ENCODE measurements at regions not wholly inside any gene's neighbourhood (a gene's known extent, or its start where the extent isn't known, plus 50 kb on each side); places are given as distances from the start of the nearest gene placed in this dataset.
"Not testable (repeated sequence)": the region's sequence is repeated elsewhere in the genome, so short reads cannot be mapped to it uniquely, and the experiment has no call there.

DNA sequence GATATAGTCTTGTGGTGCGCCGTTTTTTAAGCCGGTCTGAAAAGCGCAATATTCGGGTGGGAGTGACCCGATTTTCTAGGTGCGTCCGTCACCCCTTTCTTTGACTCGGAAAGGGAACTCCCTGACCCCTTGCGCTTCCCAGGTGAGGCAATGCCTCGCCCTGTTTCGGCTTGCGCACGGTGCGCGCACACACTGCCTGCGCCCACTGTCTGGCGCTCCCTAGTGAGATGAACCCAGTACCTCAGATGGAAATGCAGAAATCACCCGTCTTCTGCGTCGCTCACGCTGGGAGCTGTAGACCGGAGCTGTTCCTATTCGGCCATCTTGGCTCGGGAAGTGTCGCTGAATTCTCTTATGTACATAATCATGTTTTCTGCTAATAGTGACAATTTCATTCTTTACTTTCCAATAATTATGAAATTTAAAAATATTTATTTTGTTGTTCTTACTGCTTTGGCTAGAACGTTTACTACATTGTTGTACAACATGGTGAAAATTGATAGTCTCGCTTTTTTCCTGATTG is 61.2 kb upstream of the MINDY3 start:
- DNase-seq = not testable (repeated sequence)

DNA sequence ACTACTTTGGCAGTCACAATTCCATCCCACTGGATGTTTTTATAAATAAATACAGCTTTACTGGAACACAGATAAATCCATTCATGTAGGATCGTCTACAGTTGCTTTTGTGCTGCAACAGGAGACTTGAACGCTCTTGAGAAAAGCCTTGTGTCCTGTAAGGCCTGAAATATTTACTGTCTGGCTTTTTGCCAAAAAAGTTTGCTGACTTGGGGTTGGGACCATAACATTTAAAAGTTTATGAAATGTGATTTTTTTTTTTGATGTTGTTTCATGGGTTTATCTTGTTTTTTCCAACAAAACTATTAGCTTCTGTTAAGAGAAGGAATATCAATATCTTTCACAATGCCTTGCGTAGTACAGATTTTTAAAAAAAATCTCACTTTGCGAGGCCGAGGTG is 71.1 kb upstream of the MINDY3 start:
- no peak for DNase-seq

DNA sequence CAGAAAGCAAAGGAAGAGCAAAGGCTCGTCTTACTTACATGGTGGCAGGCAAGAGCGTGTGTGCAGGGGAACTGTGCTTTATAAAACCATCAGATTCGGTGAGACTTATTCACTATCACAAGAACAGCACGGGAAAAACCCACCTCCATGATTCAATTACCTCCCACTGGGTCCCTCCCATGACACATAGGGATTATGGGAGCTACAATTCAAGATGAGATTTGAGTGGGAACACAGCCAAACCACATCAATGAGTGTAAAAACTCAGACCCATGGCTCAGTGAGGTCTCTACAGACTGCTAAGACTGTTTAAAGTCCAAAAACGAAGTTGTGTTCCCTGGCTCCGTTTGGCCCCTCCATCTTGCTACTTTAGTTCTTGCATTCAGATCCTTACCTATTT is 79.2 kb upstream of the MINDY3 start:
- not testable (repeated sequence) for DNase-seq

DNA sequence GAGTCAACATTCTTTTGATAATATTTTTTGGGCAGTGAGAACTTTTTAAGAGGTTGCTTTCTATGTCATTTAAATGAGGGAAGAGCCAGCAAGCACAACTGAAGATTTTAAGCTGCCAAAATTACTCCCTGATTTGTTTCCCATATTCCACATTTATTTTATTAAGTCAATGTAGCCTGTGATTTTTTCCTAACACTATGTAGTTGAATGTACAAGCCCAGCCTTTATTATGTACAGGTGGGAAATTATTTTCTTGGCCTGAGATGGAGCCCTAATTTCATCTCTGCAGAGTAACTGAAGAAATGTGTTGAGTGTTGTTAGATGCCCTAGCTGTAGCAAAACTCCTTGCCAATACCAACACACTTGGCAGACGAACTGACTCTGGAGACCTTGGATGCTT is 83.1 kb upstream of the MINDY3 start:
- DNase-seq = no peak

DNA sequence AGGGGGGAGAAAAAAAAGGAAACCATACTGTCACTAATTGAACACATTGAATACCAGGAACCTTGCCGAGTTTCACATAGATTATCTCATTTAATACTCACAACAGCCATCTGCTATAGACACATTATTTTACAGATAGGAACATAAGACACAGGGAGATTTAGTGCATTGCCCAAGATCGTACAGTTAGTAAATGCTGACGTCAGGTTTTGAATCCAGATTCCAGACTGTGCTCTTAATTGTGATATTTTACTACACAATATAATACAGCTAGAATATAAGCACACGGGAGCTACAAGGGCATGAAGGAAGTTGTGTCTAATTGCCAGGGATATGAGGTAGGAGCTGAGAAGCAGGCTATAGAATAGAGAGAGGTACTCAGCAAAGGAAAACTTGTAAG is 93.9 kb upstream of the MINDY3 start:
- no peak for DNase-seq

DNA sequence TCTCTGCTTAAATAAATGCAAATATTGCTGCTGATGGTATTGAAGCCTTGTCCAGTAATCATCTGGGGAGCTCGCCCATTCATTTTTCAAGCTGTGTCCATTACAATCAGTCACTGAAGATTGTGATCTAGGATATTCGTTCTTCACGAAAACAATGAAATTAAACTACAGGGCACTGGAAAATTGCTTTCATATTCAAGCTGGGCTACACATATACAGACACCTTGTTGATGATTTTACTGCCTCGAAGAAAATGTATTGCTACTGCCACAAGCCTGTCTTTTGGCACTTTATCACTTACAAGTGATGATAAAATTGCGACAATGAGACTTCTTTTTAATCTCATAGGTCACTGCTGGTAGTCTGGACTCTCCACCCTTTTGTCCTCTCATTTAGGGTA is 100.0 kb upstream of the MINDY3 start:
- no peak for DNase-seq

DNA sequence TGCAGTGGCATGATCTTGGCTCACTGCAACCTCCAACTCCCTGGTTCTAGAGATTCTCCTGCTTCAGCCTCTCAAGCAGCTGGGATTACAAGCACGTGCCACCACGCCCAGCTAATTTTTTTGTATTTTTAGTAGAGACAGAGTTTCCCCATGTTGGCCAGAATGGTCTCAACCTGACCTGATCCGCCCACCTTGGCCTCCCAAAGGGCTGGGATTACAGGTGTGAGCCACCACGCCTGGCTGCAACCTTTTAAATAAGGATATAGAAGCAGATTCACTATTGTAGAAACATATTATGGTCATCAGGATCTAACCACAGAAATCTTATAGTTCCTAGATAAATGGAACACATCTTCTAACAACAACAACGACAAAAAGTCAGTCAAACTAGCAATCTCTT is 112.4 kb upstream of the MINDY3 start:
- not testable (repeated sequence) for DNase-seq

DNA sequence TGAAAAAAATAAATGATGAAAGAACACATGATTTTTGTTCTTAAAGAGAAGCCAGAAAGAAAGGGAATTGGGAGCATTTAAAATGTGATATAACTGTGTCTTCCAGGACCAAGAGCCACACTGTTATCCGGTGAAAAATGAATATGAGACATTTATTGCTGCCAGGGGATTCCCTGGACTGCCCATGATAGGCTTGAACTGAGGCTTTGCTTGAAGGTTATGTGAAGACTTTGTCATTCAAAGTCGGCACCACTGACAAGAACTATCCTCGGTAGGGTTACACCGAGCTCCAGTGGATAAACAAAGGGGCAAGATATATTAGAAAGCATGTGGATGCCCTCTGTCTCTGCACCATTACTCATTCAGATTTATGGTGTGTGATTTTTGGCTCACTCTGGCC is 125.4 kb upstream of the MINDY3 start:
- DNase-seq = no peak

DNA sequence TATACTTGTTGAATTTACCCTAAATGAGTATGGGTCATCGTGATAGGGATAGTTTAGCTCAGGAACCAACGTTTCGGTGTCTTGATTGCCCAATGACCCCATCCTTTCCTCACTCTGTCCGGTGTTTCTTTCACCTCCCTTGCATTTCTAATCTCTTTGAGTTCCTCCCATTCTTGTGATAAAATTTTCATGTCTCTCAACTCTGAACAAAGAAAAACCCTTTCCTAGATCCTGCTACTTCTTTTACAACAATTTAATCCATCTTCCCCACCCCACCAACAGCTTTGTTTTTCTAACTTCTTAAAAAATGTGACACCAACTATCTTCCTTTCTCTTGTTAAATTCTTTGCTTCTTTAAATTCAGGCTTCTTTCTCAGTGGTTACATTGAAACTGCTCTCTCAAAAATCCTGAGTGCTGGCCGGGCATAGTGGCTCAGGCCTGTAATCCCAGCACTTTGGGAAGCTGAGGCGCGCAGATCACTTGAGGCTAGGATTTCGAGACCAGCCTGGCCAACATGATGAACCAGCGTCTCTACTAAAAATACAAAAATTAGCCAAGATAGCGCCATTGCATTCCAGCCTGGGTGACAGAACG is 130.3 kb upstream of the MINDY3 start:
- no peak for DNase-seq

DNA sequence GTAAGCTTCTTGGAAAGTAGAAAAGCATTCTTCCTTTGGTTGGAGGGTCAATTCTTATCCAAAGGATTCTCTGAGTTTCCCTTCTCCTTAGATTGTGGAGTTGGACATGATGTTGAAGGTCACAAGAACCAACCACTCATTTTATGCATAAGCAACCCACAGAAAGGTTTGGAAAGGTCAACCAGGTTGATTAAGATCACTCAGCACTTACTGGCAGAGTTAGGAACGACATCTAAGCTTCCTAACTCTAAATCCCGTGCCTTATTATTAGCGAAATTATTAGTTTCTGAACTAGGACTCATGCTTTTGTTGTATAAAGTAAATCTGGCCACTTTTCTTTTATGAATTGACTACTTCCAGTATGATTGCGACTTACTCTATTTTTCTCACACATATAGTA is 137.0 kb upstream of the MINDY3 start:
- no peak for DNase-seq

DNA sequence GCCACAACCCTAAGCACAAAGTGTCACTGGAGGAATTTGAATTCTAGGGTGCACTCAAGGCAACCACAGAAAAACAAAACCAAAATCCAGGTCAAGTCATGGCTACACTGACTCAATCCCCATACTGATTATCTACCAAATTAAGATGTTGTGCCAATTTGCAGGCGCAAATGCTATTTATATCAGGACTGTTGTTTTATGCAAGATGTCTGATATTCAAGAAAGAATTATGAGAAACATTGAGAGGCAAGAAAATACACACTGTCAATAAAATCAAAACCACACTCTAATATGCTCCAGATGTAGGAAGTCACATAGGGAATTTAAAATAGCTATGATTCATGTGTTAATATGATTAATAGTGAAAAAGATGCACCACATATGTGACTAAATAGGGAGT is 141.3 kb upstream of the MINDY3 start:
- DNase-seq = no peak

DNA sequence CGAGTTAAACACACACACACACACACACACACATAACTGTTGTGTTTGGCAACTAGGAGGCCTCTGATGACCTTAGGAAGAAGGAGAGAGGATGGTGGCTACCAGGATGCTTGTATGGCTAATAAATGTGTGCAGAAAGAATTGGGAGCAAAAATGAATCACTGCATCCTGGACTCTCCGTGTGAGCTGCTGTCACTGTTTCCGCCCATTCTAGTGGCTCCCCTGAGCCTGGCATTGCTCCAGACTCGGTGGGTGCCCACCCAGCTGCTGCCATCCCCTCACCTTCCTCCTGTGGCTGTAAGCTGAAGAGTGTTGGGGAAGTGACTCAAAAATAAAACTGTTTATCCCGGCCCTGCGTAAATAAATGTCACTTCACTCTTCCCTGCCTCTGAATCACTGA is 149.5 kb upstream of the MINDY3 start:
- DNase-seq = no peak

DNA sequence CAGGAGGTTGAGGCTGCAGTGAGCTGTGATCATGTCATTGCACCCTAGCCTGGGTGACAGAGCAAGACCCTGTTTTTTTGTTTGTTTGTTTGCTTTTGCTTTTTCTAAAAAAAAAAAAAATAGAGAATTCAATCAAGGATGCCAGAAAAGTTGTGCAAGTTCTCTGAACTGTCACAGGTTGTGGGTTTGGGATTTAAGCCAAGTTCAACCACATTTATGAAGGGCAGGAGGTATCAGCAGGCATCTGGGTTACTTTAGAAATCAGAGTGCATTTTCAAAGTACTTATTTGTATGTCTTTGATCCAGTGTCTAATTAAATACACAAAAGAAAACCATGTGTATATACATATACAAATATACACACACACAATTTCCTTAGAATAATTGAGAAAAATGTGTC is 151.2 kb upstream of the MINDY3 start:
- no peak for DNase-seq

DNA sequence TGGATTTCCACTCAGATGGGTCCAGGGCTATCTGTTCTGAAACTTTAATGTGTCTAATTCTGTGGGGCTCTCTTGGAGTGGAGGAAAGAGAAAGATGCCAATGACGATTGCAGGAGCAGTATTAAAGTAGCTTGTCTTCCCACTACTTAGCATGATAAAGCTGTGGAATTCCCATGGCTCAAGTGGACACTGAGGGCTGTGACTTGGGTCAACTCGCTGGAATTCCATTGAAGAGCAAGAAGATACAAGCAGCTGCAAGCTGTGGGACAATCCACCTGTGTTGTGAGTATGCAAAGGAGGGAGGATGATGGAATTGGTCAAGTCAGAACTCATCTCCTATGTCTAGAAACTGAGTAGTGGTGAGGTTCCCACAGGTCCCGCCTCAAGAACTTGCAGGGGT is 154.2 kb upstream of the MINDY3 start:
- DNase-seq = no peak

DNA sequence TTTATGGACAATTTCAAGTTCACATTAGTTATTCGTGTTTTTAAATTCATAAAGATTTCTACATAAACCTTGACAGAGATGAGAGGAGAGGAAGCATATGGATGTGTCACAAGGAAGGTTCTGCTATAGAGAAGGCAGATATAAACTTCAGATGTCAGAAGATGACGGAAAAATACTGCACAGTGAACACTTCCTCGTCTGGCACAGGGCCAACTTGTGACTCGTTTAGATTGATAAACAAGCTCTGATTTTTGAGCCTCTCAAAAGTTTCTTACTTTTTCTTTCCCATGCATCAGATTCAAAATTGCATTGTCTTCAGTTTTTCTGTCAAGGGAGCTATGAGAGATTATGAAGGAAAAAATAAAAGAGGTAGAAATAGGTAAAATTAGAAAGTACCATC is 156.4 kb upstream of the MINDY3 start:
- no peak for DNase-seq

DNA sequence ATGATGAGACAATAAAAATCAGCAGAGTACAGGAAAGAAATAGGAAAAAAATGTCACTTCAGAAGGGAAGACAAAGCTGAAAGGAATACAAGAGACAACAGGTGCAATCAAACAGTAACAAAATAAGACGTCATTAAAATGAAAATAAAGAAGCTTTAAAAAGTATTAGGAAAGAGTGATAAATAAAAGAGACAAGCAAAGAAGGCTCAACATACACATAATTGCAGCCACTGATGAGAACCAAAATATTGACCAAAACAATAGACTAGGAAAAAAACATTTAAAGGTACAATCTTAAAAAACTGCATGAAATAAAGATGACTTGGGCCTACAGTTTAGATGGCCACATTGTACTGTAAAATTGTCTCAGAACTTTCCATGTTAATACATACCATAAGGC is 160.5 kb upstream of the MINDY3 start:
- DNase-seq = no peak

DNA sequence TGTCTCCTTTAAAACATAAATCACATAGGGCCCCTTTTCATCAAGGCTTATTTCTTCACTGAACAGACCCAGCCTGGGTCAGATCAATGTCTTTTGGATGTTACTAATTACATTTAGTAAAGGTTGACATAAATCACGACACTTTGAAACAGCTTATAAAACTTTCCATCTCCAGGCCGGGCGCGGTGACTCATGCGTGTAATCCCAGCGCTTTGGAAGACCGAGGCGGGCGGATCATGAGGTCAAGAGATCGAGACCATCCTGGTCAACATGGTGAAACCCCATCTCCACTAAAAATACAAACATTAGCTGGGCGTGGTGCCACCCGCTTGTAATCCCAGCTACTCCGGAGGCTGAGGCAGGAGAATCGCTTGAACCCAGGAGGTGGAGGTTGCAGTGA is 166.5 kb upstream of the MINDY3 start:
- DNase-seq = not testable (repeated sequence)

DNA sequence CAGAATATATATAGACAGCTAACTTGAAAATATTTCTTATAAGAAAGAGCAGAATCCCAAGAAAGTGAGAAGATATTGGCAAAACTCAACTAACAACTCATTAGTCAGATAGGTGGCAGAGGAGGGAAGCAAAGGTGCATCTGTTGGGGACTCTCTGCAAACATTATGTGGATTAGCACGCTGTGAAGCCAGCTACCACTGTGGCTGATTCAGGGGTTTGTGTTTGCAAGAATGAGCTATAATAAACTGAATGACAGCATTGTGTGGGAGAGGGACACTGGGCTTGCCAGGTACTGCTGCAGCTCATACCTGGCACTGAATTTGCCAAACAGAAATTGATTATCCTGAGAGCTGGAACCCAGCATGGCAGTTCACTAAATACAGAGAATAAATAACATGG is 170.3 kb upstream of the MINDY3 start:
- DNase-seq = no peak

DNA sequence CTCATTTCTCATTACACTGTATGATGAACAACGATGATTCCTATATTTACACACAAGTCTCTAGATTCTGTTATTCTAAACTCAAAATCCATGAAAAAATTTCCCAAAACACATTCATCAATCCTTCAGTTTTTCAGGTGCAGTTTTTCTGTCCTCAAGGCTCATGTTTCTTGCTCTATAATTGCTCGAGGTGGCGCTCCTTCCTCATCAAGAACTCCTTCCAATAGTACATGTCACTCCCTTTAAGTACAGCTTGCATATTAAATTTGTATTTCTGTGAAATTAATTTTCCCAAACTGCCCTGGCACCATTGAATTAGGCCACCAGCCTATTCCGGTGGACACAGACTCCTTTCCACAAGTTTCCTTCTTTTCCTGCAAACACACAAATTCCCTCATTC is 188.7 kb upstream of the MINDY3 start:
- no peak for DNase-seq

DNA sequence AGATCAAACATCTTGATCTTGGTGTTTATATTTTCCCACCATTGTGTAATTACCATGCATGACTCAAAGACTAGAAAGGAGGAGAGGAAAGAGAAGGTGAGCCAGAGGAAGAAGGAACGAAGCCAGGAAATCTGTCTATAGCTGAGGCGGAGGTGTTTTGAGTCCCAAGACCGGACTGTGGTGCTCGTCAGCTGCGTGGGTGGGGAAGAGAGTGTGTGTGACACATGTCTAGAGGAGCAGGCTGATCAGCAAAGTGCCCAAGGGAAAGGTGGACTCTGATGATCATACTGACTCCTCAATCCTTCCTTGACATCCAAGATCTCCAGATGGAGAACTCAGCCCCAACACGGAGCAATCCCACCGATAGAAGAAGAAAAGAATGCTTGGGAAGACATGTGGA is 189.5 kb upstream of the MINDY3 start:
- DNase-seq = no peak

DNA sequence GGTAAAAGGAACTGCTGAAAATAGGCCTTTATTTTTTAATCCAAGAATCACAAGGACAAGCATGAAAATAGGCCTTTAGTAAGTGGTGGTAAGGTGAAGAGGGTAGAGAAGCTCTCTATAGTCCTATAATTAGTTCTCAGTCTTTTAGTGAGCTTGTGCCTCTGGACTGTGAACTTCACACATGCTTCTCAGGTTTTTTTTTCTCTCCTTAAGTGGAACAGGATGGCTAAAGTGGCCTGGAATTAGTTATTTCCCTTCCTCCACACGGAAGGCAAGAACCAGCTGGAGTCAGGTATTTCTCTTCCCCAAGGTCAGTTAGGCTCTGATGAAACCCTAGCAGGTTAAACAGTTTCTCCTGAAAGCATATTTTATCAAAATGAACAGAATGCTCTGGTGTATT is 203.0 kb upstream of the MINDY3 start:
- DNase-seq = no peak

DNA sequence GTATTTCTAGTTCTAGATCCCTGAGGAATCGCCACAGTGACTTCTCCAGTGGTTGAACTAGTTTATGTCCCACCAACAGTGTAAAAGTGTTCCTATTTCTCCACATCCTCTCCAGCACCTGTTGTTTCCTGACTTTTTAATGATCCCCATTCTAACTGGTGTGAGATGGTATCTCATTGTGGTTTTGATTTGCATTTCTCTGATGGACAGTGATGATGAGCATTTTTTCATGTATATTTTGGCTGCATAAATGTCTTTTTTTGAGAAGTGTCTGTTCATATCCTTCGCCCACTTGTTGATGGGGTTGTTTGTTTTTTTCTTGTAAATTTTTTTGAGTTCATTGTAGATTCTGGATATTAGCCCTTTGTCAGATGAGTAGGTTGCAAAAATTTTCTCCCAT is 223.2 kb upstream of the MINDY3 start:
- DNase-seq = not testable (repeated sequence)

DNA sequence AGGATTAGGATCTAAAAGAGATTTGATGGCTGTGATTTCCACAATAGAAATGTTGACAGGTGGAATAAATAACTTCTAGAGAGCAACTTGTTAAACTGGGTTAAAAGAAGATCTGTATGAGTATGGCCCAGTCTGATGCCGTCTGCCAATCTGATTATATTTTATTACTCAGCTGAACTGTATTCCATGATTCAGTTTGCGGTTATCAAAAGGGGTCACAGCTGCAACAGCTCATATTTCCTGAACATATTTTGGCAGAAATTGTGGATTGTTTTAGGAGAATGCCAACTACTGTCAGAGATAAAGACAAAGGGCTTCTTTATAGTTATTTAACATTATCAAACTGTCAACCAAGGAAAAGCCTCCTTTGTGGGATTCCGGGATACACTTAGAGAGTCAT is 244.8 kb upstream of the MINDY3 start:
- DNase-seq = no peak

DNA sequence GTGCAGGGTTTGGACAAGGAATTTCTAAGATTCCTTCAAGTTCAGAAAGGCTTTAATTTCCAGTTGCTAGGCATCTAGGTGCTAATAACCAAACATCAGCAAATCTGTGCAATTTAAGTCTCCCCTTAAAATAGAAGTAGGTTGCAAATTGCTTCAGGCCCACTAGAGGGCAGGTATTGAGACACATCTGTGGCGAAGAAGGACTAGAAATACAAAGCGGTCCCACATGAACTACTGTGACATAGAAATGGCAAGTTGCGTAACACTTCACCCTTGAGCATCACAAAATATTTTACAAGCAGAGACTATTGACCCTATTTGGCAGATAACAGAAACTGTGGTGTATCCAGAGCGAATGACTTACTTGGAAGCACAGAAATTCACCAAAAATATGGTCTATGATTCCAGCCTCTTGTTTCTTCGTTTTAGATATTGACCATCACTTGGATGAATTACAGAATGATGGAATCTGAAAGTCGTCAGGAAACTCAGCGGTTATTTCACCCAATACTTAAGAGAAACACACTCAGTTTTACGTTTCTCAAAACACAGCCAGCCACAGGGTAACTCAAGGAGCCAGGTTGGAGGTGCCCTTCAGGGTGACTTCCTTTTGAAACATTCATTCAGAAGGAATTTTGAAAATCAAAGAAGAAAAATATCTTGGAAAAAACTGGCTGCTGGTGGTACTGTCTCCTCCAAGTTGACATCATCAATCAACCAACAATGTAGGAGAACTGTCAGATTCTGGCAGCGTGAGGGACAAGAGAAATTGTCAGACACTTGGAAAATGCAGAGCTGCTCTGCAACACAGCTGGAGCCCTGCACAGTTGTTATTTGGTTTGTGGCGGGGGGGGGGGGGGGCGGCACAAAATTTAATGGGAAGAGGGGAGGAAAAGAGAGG is 256.3 kb upstream of the MINDY3 start:
- peak; percentile 0 for DNase-seq

DNA sequence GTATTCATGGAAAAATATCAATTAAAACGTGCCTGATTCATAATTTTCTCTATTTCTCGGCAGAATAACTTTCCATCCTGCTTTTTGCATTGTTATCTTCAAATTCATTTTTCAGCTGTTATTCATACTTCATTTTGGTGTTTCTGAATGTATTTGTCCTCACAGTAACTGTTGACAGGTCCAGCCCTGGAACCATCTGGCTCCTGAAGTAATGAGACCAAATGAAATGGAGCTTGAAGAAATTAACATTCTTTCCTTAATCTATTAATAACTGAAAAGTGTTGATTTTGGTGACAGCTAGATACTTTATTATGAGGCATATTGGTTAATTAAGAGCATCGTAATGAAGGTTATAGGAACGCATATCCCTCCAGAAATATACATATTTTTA is 257.0 kb upstream of the MINDY3 start:
- DNase-seq = no peak
